Activated T-helper 1 cell treated with anti-CD3 and anti-CD28 coated beads, Interleukin-12 subunit alpha, Interleukin-12 subunit beta, Interleukin-2, Interleukin-4 antibody, amounts not matched to agents 30 ng/mL and 10 ng/mL and 1 ng/mL, durations not matched to agents 14 hours and 24 hours and 36 hours (primary cell): ENCODE measurements at regions not wholly inside any gene's neighbourhood (a gene's known extent, or its start where the extent isn't known, plus 50 kb on each side); places are given as distances from the start of the nearest gene placed in this dataset.
"Not testable (repeated sequence)": the region's sequence is repeated elsewhere in the genome, so short reads cannot be mapped to it uniquely, and the experiment has no call there.

Experiments used
- DNase-seq: peaks from one replicate; pipeline ENCODE4 v3.0.0; 2021; ENCODE audit warnings: low spot score
- H3K27ac Mint-ChIP-seq: one replicate; pipeline ENCODE4 v1.8.0; 2021; ENCODE audit warnings: mild to moderate bottlenecking, mixed read lengths
- H3K27me3 Mint-ChIP-seq: one replicate; pipeline ENCODE4 v1.8.0; 2022; ENCODE audit warnings: mild to moderate bottlenecking, moderate library complexity, mixed read lengths; ENCODE audit not compliant: insufficient read depth
- H3K36me3 Mint-ChIP-seq: one replicate; pipeline ENCODE4 v1.8.0; 2021; ENCODE audit warnings: low read depth, mixed read lengths
- H3K4me1 Mint-ChIP-seq: one replicate; pipeline ENCODE4 v1.8.0; 2021; ENCODE audit warnings: low read depth, mixed read lengths
- H3K4me3 Mint-ChIP-seq: one replicate; pipeline ENCODE4 v1.8.0; 2021; ENCODE audit warnings: mild to moderate bottlenecking, moderate library complexity, mixed read lengths
- H3K9me3 Mint-ChIP-seq: one replicate; pipeline ENCODE4 v1.8.0; 2021; ENCODE audit warnings: mixed read lengths
- intact Hi-C: fragments of 100-400 bp; cut with micrococcal nuclease; formaldehyde crosslinking; loops from one replicate; pipeline ENCODE4 v1.15.1; 2024

GRCh38 chr7:29639386-29639785, 75.8 kb downstream of the PRR15 start:
- Mint-ChIP-seq H3K4me1 (no peaks in the 10 kb centered on the region), H3K27ac (no peak overlapping the region), H3K4me3 (no peak overlapping the region), H3K9me3 (no peaks in the 10 kb centered on the region), H3K36me3 (no peaks in the 10 kb centered on the region), H3K27me3 (no peaks in the 10 kb centered on the region)
- intact Hi-C loops: loop anchor here (10.0 kb wide), 1 partner anchor 425 kb away; no protein-coding TSS in a partner anchor
- no peak for DNase-seq

GRCh38 chr7:29639886-29640595, 76.4 kb downstream of the PRR15 start:
- no peak overlapping the region for H3K27ac Mint-ChIP-seq
- no peaks in the 10 kb centered on the region for H3K36me3 Mint-ChIP-seq
- no peaks in the 10 kb centered on the region for H3K4me1 Mint-ChIP-seq
- DNase-seq: no peak
- H3K27me3 Mint-ChIP-seq: no peaks in the 10 kb centered on the region
- H3K4me3 Mint-ChIP-seq: no peak overlapping the region
- H3K9me3 Mint-ChIP-seq: no peaks in the 10 kb centered on the region
- intact Hi-C loops: loop anchor here (10.0 kb wide), 1 partner anchor 425 kb away; no protein-coding TSS in a partner anchor

GRCh38 chr7:29641651-29642050, 78.0 kb downstream of the PRR15 start:
- no peaks in the 10 kb centered on the region for H3K36me3 Mint-ChIP-seq
- intact Hi-C loops: no loop called here
- no peaks in the 10 kb centered on the region for H3K27me3 Mint-ChIP-seq
- no peak overlapping the region for H3K4me3 Mint-ChIP-seq
- no peak for DNase-seq
- no peak overlapping the region for H3K27ac Mint-ChIP-seq
- H3K9me3 Mint-ChIP-seq: no peaks in the 10 kb centered on the region
- no peaks in the 10 kb centered on the region for H3K4me1 Mint-ChIP-seq

GRCh38 chr7:29642494-29643155, 79.0 kb downstream of the PRR15 start:
- no peak for DNase-seq
- Mint-ChIP-seq H3K4me1 (no peaks in the 10 kb centered on the region), H3K27me3 (no peaks in the 10 kb centered on the region), H3K27ac (no peak overlapping the region), H3K4me3 (no peak overlapping the region), H3K36me3 (no peaks in the 10 kb centered on the region), H3K9me3 (no peaks in the 10 kb centered on the region)
- intact Hi-C loops: no loop called here

- intact Hi-C loops, H3K4me1 Mint-ChIP-seq, DNase-seq, H3K9me3 Mint-ChIP-seq, H3K36me3 Mint-ChIP-seq, H3K27me3 Mint-ChIP-seq, H3K4me3 Mint-ChIP-seq, H3K27ac Mint-ChIP-seq: not testable (repeated sequence)
These were observed 82.5 kb downstream of the PRR15 start for GRCh38 chr7:29646116-29646515.

GRCh38 chr7:29647020-29647654, 83.5 kb downstream of the PRR15 start:
- H3K36me3 Mint-ChIP-seq: no peaks in the 10 kb centered on the region
- intact Hi-C loops: no loop called here
- no peak overlapping the region for H3K4me3 Mint-ChIP-seq
- H3K9me3 Mint-ChIP-seq: no peaks in the 10 kb centered on the region
- H3K27ac Mint-ChIP-seq: no peak overlapping the region
- no peaks in the 10 kb centered on the region for H3K27me3 Mint-ChIP-seq
- no peaks in the 10 kb centered on the region for H3K4me1 Mint-ChIP-seq
- DNase-seq: no peak

- H3K9me3 Mint-ChIP-seq, H3K27ac Mint-ChIP-seq, H3K4me3 Mint-ChIP-seq, H3K4me1 Mint-ChIP-seq, intact Hi-C loops, H3K27me3 Mint-ChIP-seq, H3K36me3 Mint-ChIP-seq, DNase-seq: not testable (repeated sequence)
These were observed 84.1 kb downstream of the PRR15 start for GRCh38 chr7:29647691-29648210.

- H3K9me3 Mint-ChIP-seq: no peaks in the 10 kb centered on the region
- no peaks in the 10 kb centered on the region for H3K36me3 Mint-ChIP-seq
- no peak for DNase-seq
These were observed 85.5 kb downstream of the PRR15 start for GRCh38 chr7:29649028-29649716.

GRCh38 chr7:29649876-29650275, 86.2 kb downstream of the PRR15 start:
- H3K27me3 Mint-ChIP-seq: no peaks in the 10 kb centered on the region
- H3K27ac Mint-ChIP-seq: no peak overlapping the region
- no peaks in the 10 kb centered on the region for H3K9me3 Mint-ChIP-seq
- H3K36me3 Mint-ChIP-seq: no peaks in the 10 kb centered on the region
- DNase-seq: no peak
- no peak overlapping the region for H3K4me3 Mint-ChIP-seq
- no peaks in the 10 kb centered on the region for H3K4me1 Mint-ChIP-seq
- intact Hi-C loops: no loop called here

More at GRCh38 chr7:29649028-29649716, 85.5 kb downstream of the PRR15 start:
- intact Hi-C loops: no loop called here
- no peaks in the 10 kb centered on the region for H3K27me3 Mint-ChIP-seq
- H3K27ac Mint-ChIP-seq: no peak overlapping the region
- no peak overlapping the region for H3K4me3 Mint-ChIP-seq
- no peaks in the 10 kb centered on the region for H3K4me1 Mint-ChIP-seq

- no peaks in the 10 kb centered on the region for H3K9me3 Mint-ChIP-seq
- intact Hi-C loops: no loop called here
- no peaks in the 10 kb centered on the region for H3K36me3 Mint-ChIP-seq
- no peak overlapping the region for H3K27ac Mint-ChIP-seq
- no peak for DNase-seq
- H3K4me1 Mint-ChIP-seq: no peaks in the 10 kb centered on the region
- no peak overlapping the region for H3K4me3 Mint-ChIP-seq
- H3K27me3 Mint-ChIP-seq: no peaks in the 10 kb centered on the region
These were observed 87.8 kb downstream of the PRR15 start for GRCh38 chr7:29651477-29651876.

GRCh38 chr7:29652556-29652955, 88.9 kb downstream of the PRR15 start:
- intact Hi-C loops: no loop called here
- no peak overlapping the region for H3K4me3 Mint-ChIP-seq
- DNase-seq: no peak
- H3K9me3 Mint-ChIP-seq: no peaks in the 10 kb centered on the region
- no peaks in the 10 kb centered on the region for H3K36me3 Mint-ChIP-seq
- H3K27ac Mint-ChIP-seq: no peak overlapping the region
- H3K4me1 Mint-ChIP-seq: no peaks in the 10 kb centered on the region
- H3K27me3 Mint-ChIP-seq: no peaks in the 10 kb centered on the region

- H3K27me3 Mint-ChIP-seq, H3K4me3 Mint-ChIP-seq, H3K27ac Mint-ChIP-seq, intact Hi-C loops, DNase-seq, H3K9me3 Mint-ChIP-seq, H3K4me1 Mint-ChIP-seq, H3K36me3 Mint-ChIP-seq: not testable (repeated sequence)
These were observed 90.7 kb downstream of the PRR15 start for GRCh38 chr7:29654340-29654739.

- no peaks in the 10 kb centered on the region for H3K36me3 Mint-ChIP-seq
- intact Hi-C loops: no loop called here
- no peak overlapping the region for H3K4me3 Mint-ChIP-seq
- no peaks in the 10 kb centered on the region for H3K9me3 Mint-ChIP-seq
- no peak for DNase-seq
- no peaks in the 10 kb centered on the region for H3K27me3 Mint-ChIP-seq
- H3K4me1 Mint-ChIP-seq: no peaks in the 10 kb centered on the region
- no peak overlapping the region for H3K27ac Mint-ChIP-seq
These were observed 93.7 kb downstream of the PRR15 start for GRCh38 chr7:29657288-29657687.
